ENCODE measurements at regions not wholly inside any gene's neighbourhood (a gene's known extent, or its start where the extent isn't known, plus 50 kb on each side); places are given as distances from the start of the nearest gene placed in this dataset.

- H3K4me1 ChIP-seq (ENCODE audit: insufficient read depth, low read length, poor library complexity, severe bottlenecking) = no peaks in the 10 kb centered on the region
- no peak for DNase-seq (ENCODE audit: low spot score)
- no peak overlapping the region for H3K4me2 ChIP-seq (ENCODE audit: low read length)
- TF ChIP-seq CTCF (conservative IDR thresholded peaks at IDR 0.05; ENCODE audit: low read length) = no peak
- no peak for TF ChIP-seq EZH2phosphoT487 (IDR thresholded peaks at IDR 0.05; ENCODE audit: borderline replicate concordance, low read depth, low read length)
- no peak overlapping the region for H3K27ac ChIP-seq (ENCODE audit: low read depth, low read length, poor library complexity, severe bottlenecking)
- H3K36me3 ChIP-seq (ENCODE audit: insufficient read depth, low read length) = no peaks in the 10 kb centered on the region
- ChIA-PET CTCF (ENCODE audit: unreplicated experiment) (no interaction called here), POLR2A (no interaction called here)
- H3K9me3 ChIP-seq (ENCODE audit: low read length) = no peaks in the 10 kb centered on the region
- intact Hi-C loops (cut with micrococcal nuclease; ENCODE audit: unreplicated experiment) = no loop called here
- H3K79me2 ChIP-seq (ENCODE audit: insufficient read depth, low read depth, low read length) = no peaks in the 10 kb centered on the region
- BruUV-seq (replicated peaks) = no TSS peak
- H2AFZ ChIP-seq (ENCODE audit: low read length) = no peak overlapping the region
- no peak overlapping the region for H3K4me3 ChIP-seq (ENCODE audit: low read depth, low read length, poor library complexity, severe bottlenecking)
- no peaks in the 10 kb centered on the region for H3K9me2 ChIP-seq (ENCODE audit: insufficient read depth, low read length)
- no peaks in the 10 kb centered on the region for H4K20me1 ChIP-seq (ENCODE audit: insufficient read depth, low read length)
Observed at GRCh38 chr15:87211547-87211946, 1045.0 kb downstream of the NTRK3 start.

- ChIA-PET POLR2A (interaction anchor here (1.0 kb wide), 2 partner anchors 9 to 20 kb away, joined by 3 read pairs; no protein-coding TSS in a partner anchor), CTCF (ENCODE audit: unreplicated experiment) (no interaction called here)
- no peaks in the 10 kb centered on the region for H3K36me3 ChIP-seq (ENCODE audit: insufficient read depth, low read length)
- no peak overlapping the region for H3K4me2 ChIP-seq (ENCODE audit: low read length)
- no peak overlapping the region for H2AFZ ChIP-seq (ENCODE audit: low read length)
- H3K4me1 ChIP-seq (ENCODE audit: insufficient read depth, low read length, poor library complexity, severe bottlenecking) = no peaks in the 10 kb centered on the region
- no peaks in the 10 kb centered on the region for H3K9me3 ChIP-seq (ENCODE audit: low read length)
- no peak for DNase-seq (ENCODE audit: low spot score)
- H3K79me2 ChIP-seq (ENCODE audit: insufficient read depth, low read depth, low read length) = no peaks in the 10 kb centered on the region
- no TSS peak for BruUV-seq (replicated peaks)
- no peak for TF ChIP-seq EZH2phosphoT487 (IDR thresholded peaks at IDR 0.05; ENCODE audit: borderline replicate concordance, low read depth, low read length)
- no peak for TF ChIP-seq CTCF (conservative IDR thresholded peaks at IDR 0.05; ENCODE audit: low read length)
- no peaks in the 10 kb centered on the region for H3K9me2 ChIP-seq (ENCODE audit: insufficient read depth, low read length)
- intact Hi-C loops (cut with micrococcal nuclease; ENCODE audit: unreplicated experiment) = no loop called here
- H3K27ac ChIP-seq (ENCODE audit: low read depth, low read length, poor library complexity, severe bottlenecking) = no peak overlapping the region
- H3K4me3 ChIP-seq (ENCODE audit: low read depth, low read length, poor library complexity, severe bottlenecking) = no peak overlapping the region
- no peaks in the 10 kb centered on the region for H4K20me1 ChIP-seq (ENCODE audit: insufficient read depth, low read length)
Observed at GRCh38 chr15:87209891-87210689, 1046.4 kb downstream of the NTRK3 start.

GRCh38 chr15:87207990-87208580, 1048.5 kb downstream of the NTRK3 start:
- H3K79me2 ChIP-seq (ENCODE audit: insufficient read depth, low read depth, low read length) = no peaks in the 10 kb centered on the region
- no peak for DNase-seq (ENCODE audit: low spot score)
- no peak overlapping the region for H3K27ac ChIP-seq (ENCODE audit: low read depth, low read length, poor library complexity, severe bottlenecking)
- CTCF ChIA-PET (ENCODE audit: unreplicated experiment) = no interaction called here
- no peaks in the 10 kb centered on the region for H4K20me1 ChIP-seq (ENCODE audit: insufficient read depth, low read length)
- H3K4me2 ChIP-seq (ENCODE audit: low read length) = no peak overlapping the region
- H3K4me3 ChIP-seq (ENCODE audit: low read depth, low read length, poor library complexity, severe bottlenecking) = no peak overlapping the region
- H3K36me3 ChIP-seq (ENCODE audit: insufficient read depth, low read length) = no peaks in the 10 kb centered on the region
- H3K9me2 ChIP-seq (ENCODE audit: insufficient read depth, low read length) = no peaks in the 10 kb centered on the region
- TF ChIP-seq EZH2phosphoT487 (IDR thresholded peaks at IDR 0.05; ENCODE audit: borderline replicate concordance, low read depth, low read length) (no peak), CTCF (conservative IDR thresholded peaks at IDR 0.05; ENCODE audit: low read length) (no peak)
- no peaks in the 10 kb centered on the region for H3K4me1 ChIP-seq (ENCODE audit: insufficient read depth, low read length, poor library complexity, severe bottlenecking)
- no peaks in the 10 kb centered on the region for H3K9me3 ChIP-seq (ENCODE audit: low read length)
- POLR2A ChIA-PET = no interaction called here
- H2AFZ ChIP-seq (ENCODE audit: low read length) = no peak overlapping the region
- intact Hi-C loops (cut with micrococcal nuclease; ENCODE audit: unreplicated experiment) = no loop called here
- BruUV-seq (replicated peaks) = no TSS peak

All from OCI-LY7 (cell line).